GM23338 (cell line): ENCODE measurements at regions not wholly inside any gene's neighbourhood (a gene's known extent, or its start where the extent isn't known, plus 50 kb on each side); places are given as distances from the start of the nearest gene placed in this dataset.

Experiments
- CREB1 ChIP-seq: fragments of 250-450 bp; sonication (Bioruptor Pico); IDR thresholded peaks from 2 replicates; pipeline ENCODE4 v1.5.0; 2020; ENCODE audit warnings: low read depth, mild to moderate bottlenecking, moderate library complexity
- EZH2 ChIP-seq: fragments of 200-600 bp; sonication (generic); IDR thresholded peaks from one replicate; pipeline ENCODE4 v1.8.0; 2017; ENCODE audit warnings: antibody characterized with exemption, mild to moderate bottlenecking, low read depth; ENCODE audit not compliant: unreplicated experiment
- EZH2phosphoT487 ChIP-seq: fragments of 200-600 bp; sonication (generic); IDR thresholded peaks from one replicate; pipeline ENCODE4 v1.8.1; 2018; ENCODE audit warnings: antibody characterized with exemption; ENCODE audit not compliant: unreplicated experiment
- JUNB ChIP-seq: IDR thresholded peaks from one replicate; pipeline ENCODE4 v1.6.1; 2016; ENCODE audit warnings: antibody characterized with exemption; ENCODE audit not compliant: unreplicated experiment
- NANOG ChIP-seq: IDR thresholded peaks from 2 replicates; pipeline ENCODE4 v1.6.1; 2016; ENCODE audit warnings: antibody characterized with exemption, borderline replicate concordance
- POLR2AphosphoS5 ChIP-seq: IDR thresholded peaks from 2 replicates; pipeline ENCODE4 v1.6.1; 2016; ENCODE audit warnings: antibody characterized with exemption, low read depth
- STAT1 ChIP-seq: IDR thresholded peaks from one replicate; pipeline ENCODE4 v1.6.1; 2016; ENCODE audit warnings: antibody characterized with exemption; ENCODE audit not compliant: unreplicated experiment
- ZNF114 ChIP-seq: fragments of 250-450 bp; sonication (Bioruptor Pico); IDR thresholded peaks from 2 replicates; pipeline ENCODE4 v1.5.0; 2020; ENCODE audit warnings: mild to moderate bottlenecking, moderate library complexity
- ZNF331 ChIP-seq: fragments of 250-450 bp; sonication (Bioruptor Pico); IDR thresholded peaks from 2 replicates; pipeline ENCODE4 v1.5.0; 2020; ENCODE audit warnings: low read depth, mild to moderate bottlenecking, moderate library complexity
- TF ChIP-seq, protein P1 (sequence below), 2 experiments: fragments of 200-600 bp in 1 of 2; sonication (generic) in 1 of 2; conservative IDR thresholded peaks; 2 replicates each; pipeline versions ENCODE4 v1.5.1 to v1.6.1; 2016 to 2017; ENCODE audit warnings: antibody characterized with exemption in 2 of 2, low read depth in 2 of 2, mild to moderate bottlenecking in 2 of 2, moderate library complexity in 1 of 2
- TF ChIP-seq, protein P2 (sequence below): IDR thresholded peaks from one replicate; pipeline ENCODE4 v1.6.1; 2018; ENCODE audit warnings: antibody characterized with exemption; ENCODE audit not compliant: unreplicated experiment
- TF ChIP-seq, protein P3 (sequence below): IDR thresholded peaks from 2 replicates; pipeline ENCODE4 v1.6.1; 2016; ENCODE audit warnings: antibody characterized with exemption
- TF ChIP-seq, protein P4 (sequence below): fragments of 250-450 bp; sonication (Bioruptor Pico); IDR thresholded peaks from 2 replicates; pipeline ENCODE4 v1.5.0; 2020; ENCODE audit warnings: mild to moderate bottlenecking, moderate library complexity

DNA sequence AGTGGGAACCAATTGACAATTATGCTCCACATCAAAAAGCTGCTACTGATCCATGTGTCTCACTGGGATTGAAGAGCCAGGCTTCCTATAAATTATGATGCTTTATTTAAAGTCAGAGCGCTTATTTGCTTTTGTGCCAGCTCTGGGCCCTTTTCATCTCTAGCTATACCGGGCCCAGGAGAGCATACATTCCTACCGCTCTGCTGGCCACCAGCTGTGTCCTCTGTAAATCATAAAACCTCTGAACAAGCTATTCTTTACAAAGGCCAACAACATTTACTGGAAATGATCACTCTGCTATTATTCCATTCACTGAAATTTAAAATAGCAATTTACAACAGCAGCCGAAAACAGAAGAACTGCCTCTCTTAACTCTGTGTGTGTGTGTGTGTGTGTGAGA is 86.6 kb downstream of the ZNF608 start:
- TF ChIP-seq, protein P1, sequence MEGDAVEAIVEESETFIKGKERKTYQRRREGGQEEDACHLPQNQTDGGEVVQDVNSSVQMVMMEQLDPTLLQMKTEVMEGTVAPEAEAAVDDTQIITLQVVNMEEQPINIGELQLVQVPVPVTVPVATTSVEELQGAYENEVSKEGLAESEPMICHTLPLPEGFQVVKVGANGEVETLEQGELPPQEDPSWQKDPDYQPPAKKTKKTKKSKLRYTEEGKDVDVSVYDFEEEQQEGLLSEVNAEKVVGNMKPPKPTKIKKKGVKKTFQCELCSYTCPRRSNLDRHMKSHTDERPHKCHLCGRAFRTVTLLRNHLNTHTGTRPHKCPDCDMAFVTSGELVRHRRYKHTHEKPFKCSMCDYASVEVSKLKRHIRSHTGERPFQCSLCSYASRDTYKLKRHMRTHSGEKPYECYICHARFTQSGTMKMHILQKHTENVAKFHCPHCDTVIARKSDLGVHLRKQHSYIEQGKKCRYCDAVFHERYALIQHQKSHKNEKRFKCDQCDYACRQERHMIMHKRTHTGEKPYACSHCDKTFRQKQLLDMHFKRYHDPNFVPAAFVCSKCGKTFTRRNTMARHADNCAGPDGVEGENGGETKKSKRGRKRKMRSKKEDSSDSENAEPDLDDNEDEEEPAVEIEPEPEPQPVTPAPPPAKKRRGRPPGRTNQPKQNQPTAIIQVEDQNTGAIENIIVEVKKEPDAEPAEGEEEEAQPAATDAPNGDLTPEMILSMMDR (conservative IDR thresholded peaks at IDR 0.05; ENCODE audit: low read depth in 2 of 2) = no peak
- TF ChIP-seq POLR2AphosphoS5 (no peak), EZH2 (no peak), EZH2phosphoT487 (no peak), ZNF331 (CRISPR knock-in tag) (no peak), CREB1 (CRISPR knock-in tag) (no peak), STAT1 (no peak), ZNF114 (CRISPR knock-in tag) (no peak), JUNB (no peak), NANOG (no peak)
- TF ChIP-seq, protein P2, sequence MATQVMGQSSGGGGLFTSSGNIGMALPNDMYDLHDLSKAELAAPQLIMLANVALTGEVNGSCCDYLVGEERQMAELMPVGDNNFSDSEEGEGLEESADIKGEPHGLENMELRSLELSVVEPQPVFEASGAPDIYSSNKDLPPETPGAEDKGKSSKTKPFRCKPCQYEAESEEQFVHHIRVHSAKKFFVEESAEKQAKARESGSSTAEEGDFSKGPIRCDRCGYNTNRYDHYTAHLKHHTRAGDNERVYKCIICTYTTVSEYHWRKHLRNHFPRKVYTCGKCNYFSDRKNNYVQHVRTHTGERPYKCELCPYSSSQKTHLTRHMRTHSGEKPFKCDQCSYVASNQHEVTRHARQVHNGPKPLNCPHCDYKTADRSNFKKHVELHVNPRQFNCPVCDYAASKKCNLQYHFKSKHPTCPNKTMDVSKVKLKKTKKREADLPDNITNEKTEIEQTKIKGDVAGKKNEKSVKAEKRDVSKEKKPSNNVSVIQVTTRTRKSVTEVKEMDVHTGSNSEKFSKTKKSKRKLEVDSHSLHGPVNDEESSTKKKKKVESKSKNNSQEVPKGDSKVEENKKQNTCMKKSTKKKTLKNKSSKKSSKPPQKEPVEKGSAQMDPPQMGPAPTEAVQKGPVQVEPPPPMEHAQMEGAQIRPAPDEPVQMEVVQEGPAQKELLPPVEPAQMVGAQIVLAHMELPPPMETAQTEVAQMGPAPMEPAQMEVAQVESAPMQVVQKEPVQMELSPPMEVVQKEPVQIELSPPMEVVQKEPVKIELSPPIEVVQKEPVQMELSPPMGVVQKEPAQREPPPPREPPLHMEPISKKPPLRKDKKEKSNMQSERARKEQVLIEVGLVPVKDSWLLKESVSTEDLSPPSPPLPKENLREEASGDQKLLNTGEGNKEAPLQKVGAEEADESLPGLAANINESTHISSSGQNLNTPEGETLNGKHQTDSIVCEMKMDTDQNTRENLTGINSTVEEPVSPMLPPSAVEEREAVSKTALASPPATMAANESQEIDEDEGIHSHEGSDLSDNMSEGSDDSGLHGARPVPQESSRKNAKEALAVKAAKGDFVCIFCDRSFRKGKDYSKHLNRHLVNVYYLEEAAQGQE = no peak
- TF ChIP-seq, protein P3, sequence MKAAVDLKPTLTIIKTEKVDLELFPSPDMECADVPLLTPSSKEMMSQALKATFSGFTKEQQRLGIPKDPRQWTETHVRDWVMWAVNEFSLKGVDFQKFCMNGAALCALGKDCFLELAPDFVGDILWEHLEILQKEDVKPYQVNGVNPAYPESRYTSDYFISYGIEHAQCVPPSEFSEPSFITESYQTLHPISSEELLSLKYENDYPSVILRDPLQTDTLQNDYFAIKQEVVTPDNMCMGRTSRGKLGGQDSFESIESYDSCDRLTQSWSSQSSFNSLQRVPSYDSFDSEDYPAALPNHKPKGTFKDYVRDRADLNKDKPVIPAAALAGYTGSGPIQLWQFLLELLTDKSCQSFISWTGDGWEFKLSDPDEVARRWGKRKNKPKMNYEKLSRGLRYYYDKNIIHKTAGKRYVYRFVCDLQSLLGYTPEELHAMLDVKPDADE = no peak
- TF ChIP-seq, protein P4, sequence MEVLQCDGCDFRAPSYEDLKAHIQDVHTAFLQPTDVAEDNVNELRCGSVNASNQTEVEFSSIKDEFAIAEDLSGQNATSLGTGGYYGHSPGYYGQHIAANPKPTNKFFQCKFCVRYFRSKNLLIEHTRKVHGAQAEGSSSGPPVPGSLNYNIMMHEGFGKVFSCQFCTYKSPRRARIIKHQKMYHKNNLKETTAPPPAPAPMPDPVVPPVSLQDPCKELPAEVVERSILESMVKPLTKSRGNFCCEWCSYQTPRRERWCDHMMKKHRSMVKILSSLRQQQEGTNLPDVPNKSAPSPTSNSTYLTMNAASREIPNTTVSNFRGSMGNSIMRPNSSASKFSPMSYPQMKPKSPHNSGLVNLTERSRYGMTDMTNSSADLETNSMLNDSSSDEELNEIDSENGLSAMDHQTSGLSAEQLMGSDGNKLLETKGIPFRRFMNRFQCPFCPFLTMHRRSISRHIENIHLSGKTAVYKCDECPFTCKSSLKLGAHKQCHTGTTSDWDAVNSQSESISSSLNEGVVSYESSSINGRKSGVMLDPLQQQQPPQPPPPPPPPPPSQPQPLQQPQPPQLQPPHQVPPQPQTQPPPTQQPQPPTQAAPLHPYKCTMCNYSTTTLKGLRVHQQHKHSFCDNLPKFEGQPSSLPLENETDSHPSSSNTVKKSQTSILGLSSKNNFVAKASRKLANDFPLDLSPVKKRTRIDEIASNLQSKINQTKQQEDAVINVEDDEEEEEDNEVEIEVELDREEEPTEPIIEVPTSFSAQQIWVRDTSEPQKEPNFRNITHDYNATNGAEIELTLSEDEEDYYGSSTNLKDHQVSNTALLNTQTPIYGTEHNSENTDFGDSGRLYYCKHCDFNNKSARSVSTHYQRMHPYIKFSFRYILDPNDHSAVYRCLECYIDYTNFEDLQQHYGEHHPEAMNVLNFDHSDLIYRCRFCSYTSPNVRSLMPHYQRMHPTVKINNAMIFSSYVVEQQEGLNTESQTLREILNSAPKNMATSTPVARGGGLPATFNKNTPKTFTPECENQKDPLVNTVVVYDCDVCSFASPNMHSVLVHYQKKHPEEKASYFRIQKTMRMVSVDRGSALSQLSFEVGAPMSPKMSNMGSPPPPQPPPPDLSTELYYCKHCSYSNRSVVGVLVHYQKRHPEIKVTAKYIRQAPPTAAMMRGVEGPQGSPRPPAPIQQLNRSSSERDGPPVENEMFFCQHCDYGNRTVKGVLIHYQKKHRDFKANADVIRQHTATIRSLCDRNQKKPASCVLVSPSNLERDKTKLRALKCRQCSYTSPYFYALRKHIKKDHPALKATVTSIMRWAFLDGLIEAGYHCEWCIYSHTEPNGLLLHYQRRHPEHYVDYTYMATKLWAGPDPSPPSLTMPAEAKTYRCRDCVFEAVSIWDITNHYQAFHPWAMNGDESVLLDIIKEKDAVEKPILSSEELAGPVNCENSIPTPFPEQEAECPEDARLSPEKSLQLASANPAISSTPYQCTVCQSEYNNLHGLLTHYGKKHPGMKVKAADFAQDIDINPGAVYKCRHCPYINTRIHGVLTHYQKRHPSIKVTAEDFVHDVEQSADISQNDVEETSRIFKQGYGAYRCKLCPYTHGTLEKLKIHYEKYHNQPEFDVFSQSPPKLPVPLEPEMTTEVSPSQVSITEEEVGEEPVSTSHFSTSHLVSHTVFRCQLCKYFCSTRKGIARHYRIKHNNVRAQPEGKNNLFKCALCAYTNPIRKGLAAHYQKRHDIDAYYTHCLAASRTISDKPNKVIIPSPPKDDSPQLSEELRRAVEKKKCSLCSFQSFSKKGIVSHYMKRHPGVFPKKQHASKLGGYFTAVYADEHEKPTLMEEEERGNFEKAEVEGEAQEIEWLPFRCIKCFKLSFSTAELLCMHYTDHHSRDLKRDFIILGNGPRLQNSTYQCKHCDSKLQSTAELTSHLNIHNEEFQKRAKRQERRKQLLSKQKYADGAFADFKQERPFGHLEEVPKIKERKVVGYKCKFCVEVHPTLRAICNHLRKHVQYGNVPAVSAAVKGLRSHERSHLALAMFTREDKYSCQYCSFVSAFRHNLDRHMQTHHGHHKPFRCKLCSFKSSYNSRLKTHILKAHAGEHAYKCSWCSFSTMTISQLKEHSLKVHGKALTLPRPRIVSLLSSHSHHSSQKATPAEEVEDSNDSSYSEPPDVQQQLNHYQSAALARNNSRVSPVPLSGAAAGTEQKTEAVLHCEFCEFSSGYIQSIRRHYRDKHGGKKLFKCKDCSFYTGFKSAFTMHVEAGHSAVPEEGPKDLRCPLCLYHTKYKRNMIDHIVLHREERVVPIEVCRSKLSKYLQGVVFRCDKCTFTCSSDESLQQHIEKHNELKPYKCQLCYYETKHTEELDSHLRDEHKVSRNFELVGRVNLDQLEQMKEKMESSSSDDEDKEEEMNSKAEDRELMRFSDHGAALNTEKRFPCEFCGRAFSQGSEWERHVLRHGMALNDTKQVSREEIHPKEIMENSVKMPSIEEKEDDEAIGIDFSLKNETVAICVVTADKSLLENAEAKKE (CRISPR knock-in tag) = no peak
